GM19438 (cell line): ENCODE measurements at regions not wholly inside any gene's neighbourhood (a gene's known extent, or its start where the extent isn't known, plus 50 kb on each side); places are given as distances from the start of the nearest gene placed in this dataset.

ENCODE experiments used
- ATAC-seq: cut with Tn5 transposase; IDR thresholded peaks from one replicate; pipeline ENCODE4 v1.9.1; 2021; ENCODE audit warnings: low read depth; ENCODE audit not compliant: unreplicated experiment

DNA sequence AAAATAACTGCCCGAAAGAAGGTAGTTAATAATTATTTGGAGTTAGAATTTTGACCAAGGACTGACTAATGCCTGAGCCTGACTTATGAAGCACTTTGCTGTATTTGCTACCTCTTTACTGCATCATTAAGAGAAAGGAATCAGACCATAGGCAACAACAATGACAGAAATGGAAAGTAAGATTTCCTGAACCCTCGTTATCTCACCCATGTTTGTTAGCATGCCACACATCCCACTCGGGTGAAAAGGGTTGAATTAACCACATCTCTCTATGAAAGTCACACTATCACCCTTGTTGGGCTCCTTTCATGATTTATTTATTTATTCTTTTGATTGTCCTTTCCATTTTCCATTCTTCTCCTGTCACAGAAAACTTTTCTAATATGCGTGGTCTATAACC is 59.6 kb downstream of the OLIG3 start:
- ATAC-seq, result no peak

DNA sequence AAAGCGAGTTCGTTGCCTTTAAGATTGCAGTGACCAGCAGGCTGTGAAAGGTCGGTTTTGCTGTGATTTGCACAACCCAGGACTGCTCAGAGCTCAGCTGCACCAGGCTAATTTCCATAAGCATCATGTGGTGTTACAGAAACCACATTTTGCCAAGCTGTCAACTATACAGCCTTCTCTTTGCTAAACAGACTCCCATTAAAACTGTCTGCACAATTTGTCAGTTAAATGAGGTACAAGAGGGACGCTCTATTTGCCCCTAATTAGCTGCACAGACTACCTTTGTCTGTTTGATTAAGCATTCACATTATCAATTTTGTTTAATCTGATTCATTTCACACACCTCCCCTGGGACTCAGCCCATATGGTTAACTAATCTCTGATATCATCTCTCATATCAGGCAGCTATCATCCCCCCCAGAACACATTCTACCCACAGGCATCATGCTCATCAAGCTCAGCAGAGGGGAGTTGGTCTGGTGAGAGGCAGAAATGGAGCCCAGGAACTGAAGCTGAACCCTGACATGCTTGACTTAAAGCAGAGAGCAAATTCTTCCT is 62.1 kb downstream of the OLIG3 start:
- ATAC-seq, result no peak

DNA sequence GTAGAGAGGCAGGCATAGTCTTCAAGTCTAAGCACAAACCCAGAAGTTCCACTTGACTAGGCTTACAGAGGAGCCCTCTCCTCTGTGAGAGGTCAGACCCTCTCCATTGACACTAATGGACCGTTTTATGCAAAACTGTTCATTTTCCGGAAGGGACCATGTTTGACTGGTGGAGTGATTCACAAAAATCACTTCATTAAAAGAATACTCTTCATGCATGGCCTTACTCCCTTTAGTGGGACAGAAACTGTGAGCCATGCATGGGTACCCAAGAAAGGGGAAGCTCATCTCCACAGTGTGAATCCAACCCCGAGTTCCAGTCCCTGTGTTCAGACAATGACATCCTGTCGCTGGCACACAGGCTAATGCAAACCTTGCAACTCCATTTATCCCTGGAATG is 63.2 kb downstream of the OLIG3 start:
- ATAC-seq, result peak; percentile 60

GRCh38 chr6:137427656-137428290 is 66.4 kb downstream of the OLIG3 start:
- ATAC-seq, result no peak

DNA sequence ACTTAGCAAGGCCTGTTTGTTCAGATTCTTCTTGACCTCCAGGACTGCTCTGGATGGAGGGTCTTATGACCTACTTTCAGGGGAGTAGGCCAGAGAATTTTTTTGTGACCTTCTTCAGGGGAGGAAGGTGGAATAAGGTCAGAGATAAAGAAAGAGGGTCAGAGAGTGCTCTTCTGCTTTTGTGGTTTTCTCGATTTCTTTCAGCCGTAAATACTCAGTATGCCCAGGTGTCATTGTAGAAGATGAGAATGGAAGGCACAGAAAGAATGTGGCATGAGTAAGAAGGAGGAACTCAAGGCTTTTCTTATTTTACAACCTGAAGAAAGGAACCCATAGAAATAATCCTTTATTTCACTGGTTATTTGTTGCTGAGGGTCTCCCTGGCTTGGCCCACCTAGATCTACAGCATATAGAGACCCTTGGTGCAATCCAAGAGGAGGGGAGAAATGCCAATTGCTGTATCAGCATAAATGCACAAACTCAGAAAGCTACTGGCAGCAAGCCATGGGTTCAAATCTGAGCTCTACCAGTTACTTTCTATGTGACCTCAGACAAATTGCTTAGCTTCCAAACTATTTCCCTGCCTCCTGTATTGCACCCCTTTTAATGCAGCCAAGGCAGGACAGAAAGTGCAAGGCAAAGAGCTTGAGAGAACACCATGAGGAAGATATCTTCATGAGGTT is 68.0 kb downstream of the OLIG3 start:
- ATAC-seq, result no peak

- no peak for ATAC-seq
Measured at GRCh38 chr6:137424251-137424650, 69.9 kb downstream of the OLIG3 start.

GRCh38 chr6:137423451-137424168 is 70.6 kb downstream of the OLIG3 start:
- ATAC-seq, result no peak

GRCh38 chr6:137417396-137417795 is 76.8 kb downstream of the OLIG3 start:
- ATAC-seq, result no peak

DNA sequence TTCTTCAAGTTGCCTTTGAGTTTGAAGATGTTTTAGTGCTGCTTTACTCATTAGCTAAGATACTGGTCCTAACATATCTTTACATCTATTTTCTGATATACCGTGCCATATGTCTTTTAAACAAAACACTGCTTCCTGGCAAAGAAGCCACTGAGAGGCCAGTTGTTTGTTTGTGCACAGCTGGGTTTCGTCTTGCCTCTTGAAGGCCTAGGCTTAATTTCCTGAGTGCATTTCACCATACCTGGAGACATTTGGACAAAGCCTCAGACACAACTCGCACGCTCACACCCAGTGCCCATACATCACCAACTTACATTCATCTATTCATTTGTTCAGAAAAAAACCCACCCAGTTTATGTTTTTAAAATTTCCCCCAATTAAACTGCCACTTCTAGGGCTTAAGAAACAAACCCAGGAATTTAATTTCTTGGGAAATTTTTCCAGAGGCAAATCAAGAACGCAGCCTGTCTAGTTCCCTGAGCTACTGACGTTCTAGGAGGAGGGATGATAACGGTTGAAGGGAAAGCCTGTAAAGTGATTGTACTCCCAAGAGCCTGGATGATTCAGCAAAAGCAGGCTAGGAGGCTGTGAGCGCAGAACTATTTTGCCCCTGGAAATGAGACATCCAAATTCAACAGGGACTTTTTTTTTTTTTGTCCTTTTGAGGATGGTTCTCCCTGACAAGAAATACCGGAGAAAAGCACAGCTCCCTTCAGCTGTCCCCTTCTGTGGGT is 77.7 kb downstream of the OLIG3 start:
- ATAC-seq, result no peak

DNA sequence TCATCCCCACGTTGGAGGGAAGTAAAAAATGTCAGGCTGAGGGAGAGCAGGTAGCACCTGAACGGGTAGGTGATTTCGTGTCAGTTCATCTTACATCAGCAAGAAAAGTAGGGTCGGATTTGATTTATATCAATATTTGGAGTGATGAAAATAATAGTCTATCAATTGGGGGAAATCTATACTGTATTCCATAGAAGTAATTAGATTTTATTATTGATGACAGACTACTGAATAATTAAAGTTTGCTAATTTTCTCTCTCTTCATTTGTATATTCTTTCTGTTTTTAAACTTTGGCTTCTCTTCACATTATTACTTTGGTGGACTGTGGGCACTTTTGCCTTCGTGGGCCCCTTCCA is 78.4 kb downstream of the OLIG3 start:
- no peak for ATAC-seq

DNA sequence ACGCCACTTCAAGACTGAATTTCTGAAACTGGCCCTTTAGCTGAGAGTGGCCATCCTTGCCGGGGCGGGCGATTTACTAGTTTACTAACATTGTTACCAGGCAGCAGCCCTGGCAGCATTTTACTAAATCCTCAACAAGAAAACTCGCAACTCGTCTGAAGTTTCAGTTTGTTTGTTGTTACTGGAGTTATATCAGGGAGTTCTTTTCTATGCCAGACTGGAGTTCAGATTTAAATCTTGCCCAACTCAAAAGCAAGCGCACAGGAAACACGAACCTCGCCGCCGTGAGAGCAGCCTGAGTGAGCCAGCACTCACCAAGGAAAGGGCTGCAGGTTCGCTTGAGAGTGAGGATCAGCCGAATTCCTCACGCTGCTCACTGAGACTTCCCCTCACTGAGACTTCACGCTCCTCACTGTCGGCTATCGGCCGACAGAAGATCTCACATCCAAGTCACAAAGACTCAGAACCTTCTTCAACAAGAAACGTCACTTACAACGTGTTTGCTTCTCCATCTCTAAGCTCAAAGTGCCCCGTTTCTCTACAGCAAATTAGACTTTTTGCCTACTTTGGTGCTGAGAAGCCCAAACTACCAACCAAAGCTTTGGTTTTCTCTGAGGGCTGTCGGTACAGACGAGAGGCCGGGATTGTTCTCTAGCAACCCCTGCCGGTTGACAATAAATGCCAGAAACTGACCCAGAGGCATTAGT is 78.9 kb downstream of the OLIG3 start:
- ATAC-seq, result peak; percentile 90

- ATAC-seq, result no peak
Measured at GRCh38 chr6:137414599-137414998, 79.6 kb downstream of the OLIG3 start.

DNA sequence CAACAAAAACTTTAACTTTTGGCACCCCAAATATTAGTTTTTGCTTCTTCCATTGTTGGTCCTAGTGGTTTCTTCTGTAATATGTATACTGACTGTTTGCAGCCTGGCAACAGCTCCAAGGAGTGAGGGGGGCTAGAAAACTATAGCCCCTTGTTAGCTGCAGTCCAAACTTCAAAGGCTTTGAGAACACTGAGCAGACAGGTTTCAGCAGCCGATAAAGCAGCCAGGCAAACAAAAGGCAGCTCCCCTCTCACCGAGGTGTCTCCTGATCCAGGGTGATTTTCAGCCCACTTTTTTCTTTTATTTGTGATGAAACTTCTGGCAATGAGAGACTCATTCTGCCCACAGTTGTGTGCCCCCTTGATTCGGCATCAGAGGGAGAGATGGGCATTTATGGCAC is 80.7 kb downstream of the OLIG3 start:
- no peak for ATAC-seq

DNA sequence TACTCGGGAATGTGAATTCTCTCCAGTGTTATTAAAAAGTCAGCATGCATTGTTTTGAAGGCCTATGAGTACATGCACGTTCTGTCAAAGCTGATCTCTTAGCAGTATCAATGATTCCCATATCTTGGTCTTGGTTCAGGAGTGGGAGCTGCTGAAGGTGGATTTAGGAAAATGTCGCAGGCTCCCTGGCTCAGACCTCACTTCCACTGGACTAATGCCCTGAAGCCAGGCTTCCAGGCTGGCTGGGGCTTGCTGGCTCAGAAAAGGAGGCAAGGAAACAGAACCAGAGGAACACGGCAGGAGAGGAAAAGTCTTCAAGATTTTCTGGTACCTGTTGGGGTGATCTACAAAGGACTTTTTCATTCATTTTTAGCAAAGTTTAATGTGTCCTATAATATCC is 81.6 kb downstream of the OLIG3 start:
- ATAC-seq, result no peak

DNA sequence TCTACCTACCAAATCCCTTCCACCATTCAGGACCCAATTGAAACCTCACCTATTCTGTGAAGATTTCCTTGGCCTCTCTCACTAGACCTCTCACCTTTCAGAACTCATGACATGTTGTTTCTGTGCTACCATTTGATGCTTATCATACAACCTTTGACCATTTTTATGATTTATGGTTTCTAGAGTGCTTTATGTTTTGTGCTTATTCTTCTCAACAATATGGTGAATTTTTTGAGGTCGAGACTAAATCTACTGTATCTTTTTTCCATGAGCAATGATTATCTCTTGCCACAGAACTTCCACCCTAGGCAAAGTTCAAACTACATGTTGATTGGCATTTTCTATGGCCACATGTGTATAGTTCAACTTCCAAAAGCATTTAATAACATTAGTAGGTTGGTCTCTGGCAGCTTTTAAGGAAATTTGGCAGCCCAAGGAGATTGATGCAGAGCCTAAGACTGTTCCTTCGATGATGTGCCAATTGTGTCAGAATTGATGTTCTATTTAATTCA is 84.9 kb downstream of the OLIG3 start:
- no peak for ATAC-seq

- ATAC-seq, result no peak
Measured at GRCh38 chr6:137407816-137408215, 86.4 kb downstream of the OLIG3 start.

DNA sequence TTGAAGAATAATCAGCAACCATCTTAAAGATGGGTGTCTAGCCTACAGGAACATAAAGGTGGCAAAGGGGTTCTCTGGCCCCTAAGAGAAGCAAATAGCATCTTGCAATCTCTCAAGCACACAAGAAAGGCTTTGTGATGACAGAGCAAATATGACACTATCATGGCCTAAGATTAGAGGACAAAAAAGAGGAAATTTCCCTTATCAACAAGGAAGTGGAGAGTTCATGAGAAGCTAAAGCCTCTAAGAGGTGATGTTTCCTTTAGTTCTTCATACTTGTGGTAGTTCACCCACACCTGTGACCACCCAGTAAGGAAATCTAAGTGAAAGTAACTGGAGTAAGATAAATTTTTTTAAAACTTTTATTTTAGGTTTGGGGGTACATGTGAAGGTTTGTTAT is 88.4 kb downstream of the OLIG3 start:
- no peak for ATAC-seq

GRCh38 chr6:137403855-137404254 is 90.3 kb downstream of the OLIG3 start:
- no peak for ATAC-seq

DNA sequence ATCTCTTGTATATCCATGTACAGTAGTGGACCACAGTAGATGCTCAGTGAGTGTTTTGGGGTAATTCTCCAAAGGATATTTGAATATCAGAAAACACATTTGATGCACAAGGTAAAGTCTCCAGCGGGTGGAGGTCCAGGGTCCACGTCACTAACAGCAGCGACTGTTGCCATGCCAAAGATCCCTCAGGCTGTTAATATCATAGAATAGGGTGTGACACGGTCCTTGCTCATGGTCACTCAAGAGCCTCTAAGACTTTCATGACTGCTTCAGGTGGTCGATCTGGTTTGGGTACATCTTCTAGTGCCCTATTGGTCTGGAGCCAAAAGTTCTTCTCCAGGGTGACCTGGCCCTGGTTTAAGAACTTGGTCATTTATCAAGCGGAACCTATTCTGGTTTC is 90.8 kb downstream of the OLIG3 start:
- ATAC-seq, result no peak

DNA sequence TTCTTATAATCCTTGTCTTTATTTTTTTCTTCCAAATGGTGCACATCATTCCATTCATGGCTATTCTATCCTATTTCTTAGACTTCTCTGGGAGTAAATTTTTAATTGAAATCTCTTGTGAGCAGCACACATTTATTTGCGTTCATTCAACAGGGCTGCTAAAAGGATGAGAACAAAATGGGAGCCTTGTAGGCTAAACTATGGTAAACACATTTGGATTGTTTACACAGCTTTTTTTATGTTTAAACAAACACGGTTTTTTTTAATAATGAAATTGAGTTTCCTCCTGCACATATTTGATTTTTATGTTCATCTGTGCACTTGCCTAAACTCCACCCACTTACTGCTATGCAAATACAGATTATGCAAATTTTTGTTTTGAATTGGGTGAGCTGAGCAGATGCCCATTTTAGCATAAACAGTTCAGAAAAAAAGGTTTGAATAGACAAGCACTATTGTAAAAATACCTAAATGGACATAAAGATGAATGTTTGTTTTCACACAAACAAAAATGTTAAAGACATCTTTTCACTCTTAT is 92.0 kb downstream of the OLIG3 start:
- ATAC-seq, result no peak
